ENCODE measurements at regions not wholly inside any gene's neighbourhood (a gene's known extent, or its start where the extent isn't known, plus 50 kb on each side); places are given as distances from the start of the nearest gene placed in this dataset.

DNA sequence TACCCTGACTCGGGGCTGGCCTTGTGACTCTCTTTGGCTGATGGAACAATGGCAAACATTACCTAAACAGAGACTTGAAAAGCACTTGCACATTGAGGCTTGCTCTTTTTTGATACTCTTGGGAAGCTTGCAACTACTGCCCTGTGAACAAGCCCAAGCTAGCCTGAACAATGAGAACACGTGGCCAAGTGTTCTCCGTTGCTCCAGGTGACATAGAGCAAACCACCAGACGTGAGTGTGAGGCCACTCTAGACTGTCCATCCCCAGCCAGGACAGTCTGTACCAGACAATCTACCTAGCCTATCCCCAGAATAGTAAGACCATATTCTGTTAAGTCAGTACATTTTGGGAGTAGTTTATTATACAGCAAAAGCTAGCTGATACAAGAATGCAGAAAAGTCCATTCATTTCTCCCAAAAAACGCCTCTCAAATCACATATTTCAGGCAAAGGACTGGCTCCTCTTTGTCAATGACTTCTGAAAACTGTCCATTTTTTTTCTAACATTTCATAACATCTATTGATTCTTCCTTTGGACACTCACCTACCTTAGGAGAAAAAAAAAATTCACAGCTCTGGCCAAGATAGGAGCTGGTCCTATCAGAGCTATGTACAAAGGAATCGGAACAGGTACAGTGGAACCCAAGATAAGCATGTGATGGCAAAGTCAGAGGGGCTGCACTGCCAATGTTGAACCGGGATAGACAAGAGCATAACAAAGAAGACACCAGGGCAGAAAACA is 142.1 kb upstream of the PKDCC start:
- DNase-seq (ENCODE audit: low read depth in 1 of 2, low spot score in 1 of 2): no peak

DNA sequence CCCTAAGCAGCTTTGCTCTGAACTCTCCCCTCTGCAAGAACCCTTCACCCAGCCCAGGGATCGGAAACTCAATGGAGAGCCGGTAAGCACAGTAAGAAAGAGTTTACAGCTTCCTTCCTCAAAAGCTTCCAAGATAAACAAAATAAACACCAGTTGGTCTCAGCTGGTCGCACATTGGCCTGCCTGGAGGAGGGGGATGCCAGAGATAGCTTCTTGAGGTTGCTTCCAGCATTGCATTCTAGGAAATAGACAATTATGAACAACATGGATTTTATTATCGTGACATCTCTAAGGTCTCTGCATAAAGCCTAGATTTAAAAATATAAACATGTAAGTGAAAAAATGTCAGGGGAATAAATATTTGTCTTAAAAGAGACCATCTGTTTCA is 141.5 kb upstream of the PKDCC start:
- no peak for DNase-seq (ENCODE audit: low read depth in 1 of 2, low spot score in 1 of 2)

DNA sequence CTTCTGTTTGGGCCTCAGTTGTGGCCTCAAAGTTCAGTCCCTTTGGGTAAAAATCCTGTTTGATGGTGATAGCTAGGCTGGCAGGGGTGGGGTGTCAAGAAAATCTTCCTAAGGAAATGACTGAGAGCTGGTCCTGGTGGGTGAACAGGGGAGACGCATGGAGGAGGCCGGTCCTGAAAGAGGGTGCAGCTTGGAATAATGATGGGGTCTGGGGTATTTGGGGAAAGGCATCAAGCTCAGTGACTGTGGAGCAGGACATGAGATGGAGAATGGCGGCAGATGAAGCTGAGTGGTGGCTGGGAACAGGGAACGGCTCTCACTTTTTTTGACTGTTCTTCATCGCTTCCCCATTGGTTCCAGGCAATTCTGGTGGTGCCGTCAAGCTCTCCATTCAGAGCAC is 140.7 kb upstream of the PKDCC start:
- no peak for DNase-seq (ENCODE audit: low read depth in 1 of 2, low spot score in 1 of 2)

GRCh38 chr2:41907771-41908207 is 140.0 kb upstream of the PKDCC start:
- DNase-seq (ENCODE audit: low read depth in 1 of 2, low spot score in 1 of 2): no peak

DNA sequence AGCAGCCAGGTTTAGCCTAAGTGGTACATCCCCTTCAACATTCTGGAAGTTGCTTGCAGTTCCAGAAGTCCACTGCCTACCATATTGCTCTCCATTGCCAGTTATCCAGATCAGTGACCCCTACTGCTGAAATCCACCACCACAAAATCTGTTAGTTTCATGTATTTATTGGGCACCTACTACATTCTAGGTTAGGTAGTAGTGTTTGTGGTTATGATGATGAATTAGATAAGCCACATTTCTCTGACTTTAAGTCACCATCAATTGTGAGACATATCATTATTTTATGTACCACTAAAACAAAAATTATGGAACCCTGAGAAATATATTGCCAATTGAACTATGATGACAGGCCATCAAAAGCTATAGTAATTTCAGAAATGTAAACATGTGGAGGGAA is 139.5 kb upstream of the PKDCC start:
- DNase-seq (ENCODE audit: low read depth in 1 of 2, low spot score in 1 of 2): no peak

GRCh38 chr2:41909584-41909983 is 138.2 kb upstream of the PKDCC start:
- DNase-seq (ENCODE audit: low read depth in 1 of 2, low spot score in 1 of 2): no peak

DNA sequence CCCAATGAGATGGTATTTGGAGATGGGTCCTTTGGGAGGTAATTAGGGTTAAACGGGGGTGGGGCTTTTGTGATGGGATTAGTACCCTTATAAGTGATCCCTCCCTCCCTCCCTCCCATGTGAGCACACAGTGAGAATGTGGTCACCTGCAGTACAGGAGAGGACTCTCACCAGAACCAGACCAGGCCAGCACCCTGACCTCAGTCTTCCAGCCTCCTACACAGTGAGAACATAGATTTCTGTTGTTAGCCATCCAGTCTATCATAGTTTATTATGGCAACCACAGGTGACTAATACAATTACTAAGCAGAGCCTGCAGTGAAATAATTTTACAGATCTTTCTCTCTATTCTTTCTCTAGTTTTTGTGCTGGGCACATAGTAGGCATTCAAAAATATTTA is 137.7 kb upstream of the PKDCC start:
- DNase-seq (ENCODE audit: low read depth in 1 of 2, low spot score in 1 of 2): no peak

DNA sequence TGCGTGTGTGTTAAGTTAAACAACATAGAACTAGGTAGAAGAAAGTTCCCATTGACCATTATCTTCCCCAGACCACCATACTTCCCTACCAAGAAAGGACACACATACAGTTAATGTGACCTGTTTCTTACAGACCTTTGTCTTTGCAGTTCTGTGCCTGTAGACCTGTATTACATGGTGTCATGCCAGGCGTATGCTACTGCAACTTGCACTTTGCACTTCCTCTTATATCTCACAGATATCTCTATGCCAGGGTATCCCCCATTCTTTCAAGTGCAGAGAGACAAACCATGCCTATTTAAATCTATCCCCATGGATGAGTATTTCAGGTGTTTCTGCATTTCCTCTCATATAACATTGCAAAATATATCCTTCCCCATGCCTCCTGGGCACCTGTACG is 136.8 kb upstream of the PKDCC start:
- no peak for DNase-seq (ENCODE audit: low read depth in 1 of 2, low spot score in 1 of 2)

- DNase-seq (ENCODE audit: low read depth in 1 of 2, low spot score in 1 of 2): no peak
Measured at GRCh38 chr2:41912337-41912736, 135.5 kb upstream of the PKDCC start.

- DNase-seq (ENCODE audit: low read depth in 1 of 2, low spot score in 1 of 2): no peak
Measured at GRCh38 chr2:41912776-41913175, 135.0 kb upstream of the PKDCC start.

GRCh38 chr2:41913311-41913710 is 134.5 kb upstream of the PKDCC start:
- no peak for DNase-seq (ENCODE audit: low read depth in 1 of 2, low spot score in 1 of 2)

- no peak for DNase-seq (ENCODE audit: low read depth in 1 of 2, low spot score in 1 of 2)
Measured at GRCh38 chr2:41913921-41914609, 133.8 kb upstream of the PKDCC start.

GRCh38 chr2:41914936-41915335 is 132.9 kb upstream of the PKDCC start:
- DNase-seq (ENCODE audit: low read depth in 1 of 2, low spot score in 1 of 2): no peak

GRCh38 chr2:41916177-41916576 is 131.6 kb upstream of the PKDCC start:
- no peak for DNase-seq (ENCODE audit: low read depth in 1 of 2, low spot score in 1 of 2)

- DNase-seq (ENCODE audit: low read depth in 1 of 2, low spot score in 1 of 2): no peak
Measured at GRCh38 chr2:41917587-41917986, 130.2 kb upstream of the PKDCC start.

DNA sequence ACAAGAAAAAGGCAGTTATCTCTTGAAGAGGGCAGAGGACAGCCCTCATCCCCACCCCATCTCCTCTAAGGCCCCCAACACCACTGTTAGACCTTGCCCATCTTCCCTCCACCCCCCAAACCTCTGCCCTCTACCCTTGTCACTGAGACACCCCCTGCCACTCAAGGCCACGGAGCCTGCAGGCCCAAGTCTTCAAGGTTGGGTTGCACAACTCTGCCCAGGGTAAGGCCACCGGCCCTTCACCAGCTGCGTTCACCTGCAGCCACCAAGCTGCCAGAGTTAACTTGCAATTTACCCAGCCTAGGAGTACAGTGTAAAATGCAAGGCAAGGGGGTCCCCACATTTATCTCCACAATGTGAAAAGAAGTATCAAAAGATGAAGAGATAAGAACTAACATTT is 128.7 kb upstream of the PKDCC start:
- no peak for DNase-seq (ENCODE audit: low read depth in 1 of 2, low spot score in 1 of 2)

DNA sequence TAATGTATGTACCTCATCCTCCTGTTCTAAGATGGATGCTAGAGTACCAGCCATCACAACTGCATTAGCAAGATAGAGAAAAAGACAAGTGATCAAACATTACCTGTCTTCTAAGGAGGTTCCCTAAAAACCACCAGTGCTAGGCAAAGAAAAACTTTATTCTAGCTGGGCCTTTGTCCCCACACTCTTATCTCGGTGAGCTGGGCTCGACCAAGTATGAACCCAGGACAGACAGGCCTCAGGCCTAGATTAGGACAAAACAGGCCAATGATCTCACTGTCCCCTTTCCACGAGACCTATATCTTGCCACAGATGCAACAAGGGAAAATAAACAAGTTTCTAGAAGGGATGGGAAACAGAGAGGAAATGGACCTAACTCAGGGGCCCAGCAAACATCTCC is 127.6 kb upstream of the PKDCC start:
- DNase-seq (ENCODE audit: low read depth in 1 of 2, low spot score in 1 of 2): no peak

DNA sequence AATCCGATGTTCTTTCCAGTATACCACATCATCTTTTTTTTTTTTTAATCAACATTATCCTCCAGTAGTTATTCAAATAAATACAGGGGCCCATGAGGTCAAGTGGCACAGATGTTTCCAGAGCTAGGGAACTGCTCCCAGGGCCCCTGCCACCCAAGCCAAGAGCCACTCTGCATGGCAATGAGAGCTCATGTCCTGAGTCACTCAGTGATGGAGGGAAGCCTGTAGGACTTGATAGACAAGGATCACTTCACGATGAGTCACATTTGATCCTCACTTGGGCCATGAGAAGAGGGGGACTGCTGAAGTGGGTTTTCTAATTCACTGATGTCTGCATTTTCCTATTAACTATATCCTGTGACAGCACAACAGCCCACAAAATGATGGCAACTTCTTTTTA is 127.0 kb upstream of the PKDCC start:
- no peak for DNase-seq (ENCODE audit: low read depth in 1 of 2, low spot score in 1 of 2)

- DNase-seq (ENCODE audit: low read depth in 1 of 2, low spot score in 1 of 2): no peak
Measured at GRCh38 chr2:41922177-41922576, 125.6 kb upstream of the PKDCC start.

DNA sequence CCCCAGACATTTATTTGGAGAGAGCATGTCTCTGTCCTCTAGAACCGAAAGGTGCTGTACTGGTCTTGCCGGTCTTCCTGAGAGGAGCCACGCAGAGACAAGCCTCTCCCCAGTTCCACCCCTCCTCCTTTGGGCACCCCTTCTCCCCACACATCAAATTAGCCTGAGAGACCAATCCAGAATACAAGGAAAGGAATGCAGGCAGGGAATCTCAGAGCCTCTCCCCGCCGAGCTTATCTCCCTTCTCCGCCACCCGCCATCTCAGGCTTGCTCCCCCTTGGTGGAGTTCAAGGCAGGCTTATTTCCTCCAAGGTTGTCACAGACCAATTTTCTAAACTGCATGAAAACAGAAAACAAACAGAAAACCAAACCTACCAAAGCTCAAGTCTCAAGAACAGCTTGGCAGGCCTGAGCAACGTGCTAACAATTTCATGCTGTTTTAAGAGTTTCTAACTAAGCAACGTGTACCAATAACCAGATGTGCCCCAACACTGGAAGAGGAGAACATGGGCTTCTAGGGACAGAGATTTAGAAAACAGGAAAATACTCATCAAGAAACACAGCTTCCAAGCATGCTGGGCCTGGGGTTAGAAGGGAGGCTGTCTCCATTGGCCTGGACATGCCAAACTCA is 124.5 kb upstream of the PKDCC start:
- DNase-seq (ENCODE audit: low read depth in 1 of 2, low spot score in 1 of 2): no peak

GRCh38 chr2:41924024-41924423 is 123.8 kb upstream of the PKDCC start:
- no peak for DNase-seq (ENCODE audit: low read depth in 1 of 2, low spot score in 1 of 2)

DNA sequence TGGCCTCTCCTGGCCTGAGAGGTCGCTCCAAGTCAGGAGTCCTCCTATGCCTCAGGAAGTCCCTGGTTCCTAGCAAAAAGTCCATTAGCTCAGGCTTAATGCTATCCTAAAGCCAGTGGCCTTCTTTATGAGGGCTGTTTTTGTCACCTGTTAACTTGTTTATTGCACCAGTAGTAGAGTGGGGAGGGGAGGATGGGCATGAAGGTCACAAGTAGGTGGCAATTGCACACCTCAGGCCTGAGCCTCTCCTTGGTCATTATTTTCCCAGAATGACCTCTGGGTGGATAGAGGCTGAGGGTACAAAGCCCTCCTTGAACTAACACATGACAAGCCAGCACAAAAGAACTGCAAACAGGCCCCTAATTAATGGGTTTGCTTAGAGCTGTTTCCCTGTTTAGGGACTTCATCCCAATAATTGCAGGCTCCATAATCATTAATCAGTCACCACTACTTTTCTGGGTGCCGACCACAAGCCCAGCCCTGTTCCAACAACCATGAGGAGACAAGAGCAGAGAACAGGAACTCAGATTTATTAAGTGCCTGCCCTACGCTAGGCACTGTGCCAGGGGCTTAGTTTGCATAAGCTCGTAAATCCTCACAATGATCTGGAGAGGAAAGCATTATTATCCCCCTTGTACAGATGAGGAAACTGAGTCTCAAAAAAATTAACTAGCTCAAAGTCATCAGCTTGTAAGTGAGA is 123.0 kb upstream of the PKDCC start:
- DNase-seq (ENCODE audit: low read depth in 1 of 2, low spot score in 1 of 2): no peak
